Peyer's patch (tissue), 4 donors: ENCODE measurements at regions not wholly inside any gene's neighbourhood (a gene's known extent, or its start where the extent isn't known, plus 50 kb on each side); places are given as distances from the start of the nearest gene placed in this dataset.

ENCODE experiments used
- CTCF ChIP-seq, 6 experiments: fragments of 450-650 bp in 4 of 6; fragments of 200-600 bp in 2 of 6; sonication (generic) in 1 of 6; IDR thresholded peaks; one replicate each; pipeline ENCODE4 v1.5.1; 2017 to 2019; ENCODE audit warnings: antibody characterized with exemption in 6 of 6, mild to moderate bottlenecking in 3 of 6, moderate library complexity in 1 of 6
- POLR2A ChIP-seq, 2 donors: fragments of 450-650 bp; IDR thresholded peaks; one replicate each; pipeline ENCODE4 v1.5.1; 2017; ENCODE audit warnings: antibody characterized with exemption in 2 of 2, mild to moderate bottlenecking in 2 of 2, moderate library complexity in 2 of 2

GRCh38 chr4:128657638-128658037 is 151.9 kb upstream of the JADE1 start:
- no peak for TF ChIP-seq CTCF (IDR thresholded peaks at IDR 0.05)
- no peak for TF ChIP-seq POLR2A (IDR thresholded peaks at IDR 0.05)
